GM21447 (cell line): ENCODE measurements at regions not wholly inside any gene's neighbourhood (a gene's known extent, or its start where the extent isn't known, plus 50 kb on each side); places are given as distances from the start of the nearest gene placed in this dataset.
"Not testable (repeated sequence)": the region's sequence is repeated elsewhere in the genome, so short reads cannot be mapped to it uniquely, and the experiment has no call there.

Experiments used
- ATAC-seq: cut with Tn5 transposase; IDR thresholded peaks from one replicate; pipeline ENCODE4 v1.9.1; 2021; ENCODE audit not compliant: unreplicated experiment

GRCh38 chrX:40852586-40852985, 117.2 kb upstream of the MED14 start:
- no peak for ATAC-seq

- no peak for ATAC-seq
These were observed 117.9 kb upstream of the MED14 start for GRCh38 chrX:40853004-40853815.

- no peak for ATAC-seq
These were observed 118.4 kb upstream of the MED14 start for GRCh38 chrX:40853816-40854123.

GRCh38 chrX:40854242-40854641, 118.9 kb upstream of the MED14 start:
- ATAC-seq: no peak

GRCh38 chrX:40855411-40855810, 120.1 kb upstream of the MED14 start:
- ATAC-seq: no peak

- no peak for ATAC-seq
These were observed 120.7 kb upstream of the MED14 start for GRCh38 chrX:40855932-40856515.

GRCh38 chrX:40861952-40862554, 126.7 kb upstream of the MED14 start:
- ATAC-seq: not testable (repeated sequence)

- ATAC-seq: not testable (repeated sequence)
These were observed 127.9 kb upstream of the MED14 start for GRCh38 chrX:40863260-40863659.

GRCh38 chrX:40863671-40864070, 128.3 kb upstream of the MED14 start:
- ATAC-seq: no peak

- no peak for ATAC-seq
These were observed 129.6 kb upstream of the MED14 start for GRCh38 chrX:40864972-40865371.

- ATAC-seq: no peak
These were observed 131.6 kb upstream of the MED14 start for GRCh38 chrX:40866893-40867292.

GRCh38 chrX:40867352-40867751, 132.0 kb upstream of the MED14 start:
- no peak for ATAC-seq

GRCh38 chrX:40868868-40869267, 133.5 kb upstream of the MED14 start:
- no peak for ATAC-seq

- ATAC-seq: not testable (repeated sequence)
These were observed 135.6 kb upstream of the MED14 start for GRCh38 chrX:40870982-40871381.

GRCh38 chrX:40871385-40872082, 136.2 kb upstream of the MED14 start:
- ATAC-seq: peak; percentile 75

- ATAC-seq: no peak
These were observed 137.0 kb upstream of the MED14 start for GRCh38 chrX:40872351-40872750.

- no peak for ATAC-seq
These were observed 140.1 kb upstream of the MED14 start for GRCh38 chrX:40875476-40875875.

- ATAC-seq: no peak
These were observed 142.5 kb upstream of the MED14 start for GRCh38 chrX:40877887-40878286.

GRCh38 chrX:40878766-40879165, 143.4 kb upstream of the MED14 start:
- ATAC-seq: no peak

- not testable (repeated sequence) for ATAC-seq
These were observed 143.8 kb upstream of the MED14 start for GRCh38 chrX:40879172-40879571.

GRCh38 chrX:40880712-40881111, 145.4 kb upstream of the MED14 start:
- ATAC-seq: no peak
